ENCODE measurements at regions not wholly inside any gene's neighbourhood (a gene's known extent, or its start where the extent isn't known, plus 50 kb on each side); places are given as distances from the start of the nearest gene placed in this dataset.

- H3K4me3 ChIP-seq (ENCODE audit: low read depth, low read length): no peak overlapping the region
- TF ChIP-seq CTCF (IDR thresholded peaks at IDR 0.05; ENCODE audit: low read depth, low read length, missing control alignments): no peak
- DNase-seq (ENCODE audit: low read depth): no peak
Measured at GRCh38 chr10:10310498-10310897, 707.2 kb upstream of the CELF2 start.

- DNase-seq (ENCODE audit: low read depth): no peak
- TF ChIP-seq CTCF (IDR thresholded peaks at IDR 0.05; ENCODE audit: low read depth, low read length, missing control alignments): no peak
- H3K4me3 ChIP-seq (ENCODE audit: low read depth, low read length): no peak overlapping the region
Measured at GRCh38 chr10:10311966-10312365, 705.7 kb upstream of the CELF2 start.

- H3K4me3 ChIP-seq (ENCODE audit: low read depth, low read length): no peak overlapping the region
- TF ChIP-seq CTCF (IDR thresholded peaks at IDR 0.05; ENCODE audit: low read depth, low read length, missing control alignments): no peak
- DNase-seq (ENCODE audit: low read depth): no peak
Measured at GRCh38 chr10:10313149-10313835, 704.4 kb upstream of the CELF2 start.

- no peak overlapping the region for H3K4me3 ChIP-seq (ENCODE audit: low read depth, low read length)
- TF ChIP-seq CTCF (IDR thresholded peaks at IDR 0.05; ENCODE audit: low read depth, low read length, missing control alignments): no peak
- no peak for DNase-seq (ENCODE audit: low read depth)
Measured at GRCh38 chr10:10314626-10315025, 703.0 kb upstream of the CELF2 start.

GRCh38 chr10:10315989-10316388, 701.7 kb upstream of the CELF2 start:
- TF ChIP-seq CTCF (IDR thresholded peaks at IDR 0.05; ENCODE audit: low read depth, low read length, missing control alignments): no peak

GRCh38 chr10:10317151-10317550, 700.5 kb upstream of the CELF2 start:
- DNase-seq (ENCODE audit: low read depth): no peak
- no peak for TF ChIP-seq CTCF (IDR thresholded peaks at IDR 0.05; ENCODE audit: low read depth, low read length, missing control alignments)

More at GRCh38 chr10:10315989-10316388, 701.7 kb upstream of the CELF2 start:
- no peak for DNase-seq (ENCODE audit: low read depth)
- H3K4me3 ChIP-seq (ENCODE audit: low read depth, low read length): no peak overlapping the region

GRCh38 chr10:10318856-10319255, 698.8 kb upstream of the CELF2 start:
- no peak for TF ChIP-seq CTCF (IDR thresholded peaks at IDR 0.05; ENCODE audit: low read depth, low read length, missing control alignments)
- H3K4me3 ChIP-seq (ENCODE audit: low read depth, low read length): no peak overlapping the region
- DNase-seq (ENCODE audit: low read depth): no peak

More at GRCh38 chr10:10317151-10317550, 700.5 kb upstream of the CELF2 start:
- no peak overlapping the region for H3K4me3 ChIP-seq (ENCODE audit: low read depth, low read length)
